OCI-LY3 (cell line): ENCODE measurements at regions not wholly inside any gene's neighbourhood (a gene's known extent, or its start where the extent isn't known, plus 50 kb on each side); places are given as distances from the start of the nearest gene placed in this dataset.

ENCODE experiments used
- H2AFZ ChIP-seq: fragments of 200-600, 300-600 bp; shearing (Covaris generic); 2 replicates; pipeline ENCODE4 v1.6.0; 2014; ENCODE audit warnings: antibody characterized with exemption, low read depth, low read length
- H3K27ac ChIP-seq: fragments of 200-600, 300-600 bp; sonication (generic); 2 replicates; pipeline ENCODE4 v1.5.1; 2014; ENCODE audit warnings: mild to moderate bottlenecking, low read length, moderate library complexity, mixed read lengths
- H3K27me3 ChIP-seq: fragments of 200-600, 300-600 bp; sonication (generic); 2 replicates; pipeline ENCODE4 v1.6.1; 2014; ENCODE audit warnings: low read depth, low read length, mixed read lengths
- H3K36me3 ChIP-seq: fragments of 200-600, 300-600 bp; sonication (generic); replicated peaks from 2 replicates; pipeline ENCODE3; 2014; ENCODE audit warnings: low read depth, low read length, mixed read lengths
- H3K4me1 ChIP-seq: fragments of 300-600, 200-600 bp; sonication (generic); 2 replicates; pipeline ENCODE4 v1.6.1; 2014; ENCODE audit warnings: low read length, mixed read lengths
- H3K4me2 ChIP-seq: fragments of 200-600, 300-600 bp; sonication (generic); 2 replicates; pipeline ENCODE4 v1.6.1; 2014; ENCODE audit warnings: low read length, mixed read lengths
- H3K4me3 ChIP-seq: fragments of 300-600, 200-600 bp; sonication (generic); 2 replicates; pipeline ENCODE4 v1.5.1; 2014; ENCODE audit warnings: antibody characterized with exemption, mild to moderate bottlenecking, low read length, moderate library complexity
- H3K79me2 ChIP-seq: fragments of 300-600, 200-600 bp; shearing (Covaris generic); 2 replicates; pipeline ENCODE4 v1.6.1; 2014; ENCODE audit warnings: mild to moderate bottlenecking, low read length, mixed read lengths
- H3K9ac ChIP-seq: fragments of 300-600, 200-600 bp; shearing (Covaris generic); 2 replicates; pipeline ENCODE4 v1.6.0; 2014; ENCODE audit warnings: mild to moderate bottlenecking, low read length, moderate library complexity
- H3K9me3 ChIP-seq: fragments of 200-600, 300-600 bp; shearing (Covaris generic); 2 replicates; pipeline ENCODE4 v1.6.1; 2014; ENCODE audit warnings: low read length, mixed read lengths; ENCODE audit not compliant: insufficient read depth
- H4K20me1 ChIP-seq: fragments of 200-600, 300-600 bp; sonication (generic); 2 replicates; pipeline ENCODE4 v1.6.1; 2016; ENCODE audit warnings: low read length, mixed read lengths; ENCODE audit not compliant: insufficient read depth
- EZH2phosphoT487 ChIP-seq: fragments of 200-600 bp; shearing (Covaris generic); IDR thresholded peaks from 2 replicates; pipeline ENCODE4 v1.6.1; 2018; ENCODE audit warnings: antibody characterized with exemption, mixed run types, low read depth
- TF ChIP-seq, protein P1 (sequence below): fragments of 200-600, 300-600 bp; sonication (generic); IDR thresholded peaks from 2 replicates; pipeline ENCODE4 v1.5.1; 2014; ENCODE audit warnings: antibody characterized with exemption, low read length, low read depth

DNA sequence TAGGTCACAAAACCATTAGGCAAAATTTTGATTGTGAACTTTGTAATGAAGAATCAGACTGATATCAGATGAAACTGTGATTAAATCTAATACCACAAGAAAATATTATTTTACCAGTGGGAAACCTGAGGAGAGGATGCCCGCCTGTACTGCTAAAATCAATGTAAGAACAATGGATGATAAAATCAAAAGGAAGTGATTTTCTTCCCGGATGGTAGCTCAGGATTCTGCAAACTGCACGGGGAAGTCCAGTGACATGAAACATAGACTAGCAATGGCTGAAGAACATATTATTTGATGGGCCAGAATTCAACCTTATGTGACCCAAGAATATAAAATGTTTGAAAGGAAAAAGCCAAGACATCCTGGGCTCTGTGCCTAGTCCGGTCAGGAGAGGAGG is 974.9 kb downstream of the PCDH18 start:
- no peak overlapping the region for H3K4me3 ChIP-seq
- H3K9me3 ChIP-seq, result no peaks in the 10 kb centered on the region
- no peak overlapping the region for H2AFZ ChIP-seq
- no peak overlapping the region for H3K4me2 ChIP-seq
- TF ChIP-seq, protein P1, sequence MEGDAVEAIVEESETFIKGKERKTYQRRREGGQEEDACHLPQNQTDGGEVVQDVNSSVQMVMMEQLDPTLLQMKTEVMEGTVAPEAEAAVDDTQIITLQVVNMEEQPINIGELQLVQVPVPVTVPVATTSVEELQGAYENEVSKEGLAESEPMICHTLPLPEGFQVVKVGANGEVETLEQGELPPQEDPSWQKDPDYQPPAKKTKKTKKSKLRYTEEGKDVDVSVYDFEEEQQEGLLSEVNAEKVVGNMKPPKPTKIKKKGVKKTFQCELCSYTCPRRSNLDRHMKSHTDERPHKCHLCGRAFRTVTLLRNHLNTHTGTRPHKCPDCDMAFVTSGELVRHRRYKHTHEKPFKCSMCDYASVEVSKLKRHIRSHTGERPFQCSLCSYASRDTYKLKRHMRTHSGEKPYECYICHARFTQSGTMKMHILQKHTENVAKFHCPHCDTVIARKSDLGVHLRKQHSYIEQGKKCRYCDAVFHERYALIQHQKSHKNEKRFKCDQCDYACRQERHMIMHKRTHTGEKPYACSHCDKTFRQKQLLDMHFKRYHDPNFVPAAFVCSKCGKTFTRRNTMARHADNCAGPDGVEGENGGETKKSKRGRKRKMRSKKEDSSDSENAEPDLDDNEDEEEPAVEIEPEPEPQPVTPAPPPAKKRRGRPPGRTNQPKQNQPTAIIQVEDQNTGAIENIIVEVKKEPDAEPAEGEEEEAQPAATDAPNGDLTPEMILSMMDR, result no peak
- no peak for TF ChIP-seq EZH2phosphoT487
- H3K79me2 ChIP-seq, result no peaks in the 10 kb centered on the region
- no peaks in the 10 kb centered on the region for H3K27me3 ChIP-seq
- H3K36me3 ChIP-seq, result no peaks in the 10 kb centered on the region
- no peak overlapping the region for H3K27ac ChIP-seq
- H4K20me1 ChIP-seq, result no peaks in the 10 kb centered on the region
- no peak overlapping the region for H3K9ac ChIP-seq
- H3K4me1 ChIP-seq, result no peaks in the 10 kb centered on the region

DNA sequence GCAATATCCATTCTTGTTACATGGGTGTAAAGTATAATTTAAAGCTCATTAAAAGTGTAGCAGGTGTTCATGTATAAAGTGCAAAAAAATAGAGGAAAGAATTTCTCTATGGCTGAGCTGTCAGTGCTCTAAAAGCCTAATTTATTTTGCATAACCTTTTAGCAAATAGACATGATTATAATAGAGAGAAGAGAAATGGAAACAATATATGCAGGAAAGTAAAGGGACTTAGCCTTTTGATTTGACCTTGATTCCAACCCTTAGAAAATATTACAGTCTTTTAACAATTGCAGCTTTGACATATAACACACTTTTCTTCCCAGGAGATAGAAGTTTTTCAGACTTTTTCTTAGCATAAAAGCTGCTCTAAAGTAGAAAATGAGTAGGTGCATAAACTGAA is 978.3 kb downstream of the PCDH18 start:
- H3K9me3 ChIP-seq, result no peaks in the 10 kb centered on the region
- no peak overlapping the region for H3K4me2 ChIP-seq
- H3K4me3 ChIP-seq, result no peak overlapping the region
- H2AFZ ChIP-seq, result no peak overlapping the region
- no peak overlapping the region for H3K9ac ChIP-seq
- no peak overlapping the region for H3K27ac ChIP-seq
- H3K4me1 ChIP-seq, result no peaks in the 10 kb centered on the region
- no peaks in the 10 kb centered on the region for H3K79me2 ChIP-seq
- no peaks in the 10 kb centered on the region for H3K36me3 ChIP-seq
- TF ChIP-seq, protein P1, result no peak
- no peak for TF ChIP-seq EZH2phosphoT487
- no peaks in the 10 kb centered on the region for H3K27me3 ChIP-seq
- H4K20me1 ChIP-seq, result no peaks in the 10 kb centered on the region

DNA sequence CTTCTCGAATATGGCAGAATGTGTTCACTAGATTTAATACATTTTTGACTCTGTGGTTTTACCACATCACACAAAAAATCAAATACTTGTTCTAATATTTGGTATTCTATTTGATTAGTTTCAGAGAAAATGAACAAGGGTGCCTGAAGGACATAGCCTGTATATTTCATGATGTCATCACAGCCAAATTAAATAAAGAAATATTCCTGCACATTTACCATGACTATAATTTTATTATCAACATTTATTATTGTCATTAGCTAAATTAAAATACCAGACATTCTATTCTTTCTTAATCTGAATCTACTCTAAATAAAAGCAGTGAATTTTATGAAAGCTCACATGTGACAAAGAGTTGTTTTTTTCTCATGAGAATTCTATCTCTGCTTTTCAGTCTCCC is 980.5 kb downstream of the PCDH18 start:
- Histone ChIP-seq H3K4me1 (no peaks in the 10 kb centered on the region), H3K79me2 (no peaks in the 10 kb centered on the region), H3K9me3 (no peaks in the 10 kb centered on the region), H3K27me3 (no peaks in the 10 kb centered on the region), H2AFZ (no peak overlapping the region), H3K9ac (no peak overlapping the region), H3K4me2 (no peak overlapping the region), H3K4me3 (no peak overlapping the region), H3K27ac (no peak overlapping the region), H3K36me3 (no peaks in the 10 kb centered on the region), H4K20me1 (no peaks in the 10 kb centered on the region)
- TF ChIP-seq, protein P1, result no peak
- TF ChIP-seq EZH2phosphoT487, result no peak

DNA sequence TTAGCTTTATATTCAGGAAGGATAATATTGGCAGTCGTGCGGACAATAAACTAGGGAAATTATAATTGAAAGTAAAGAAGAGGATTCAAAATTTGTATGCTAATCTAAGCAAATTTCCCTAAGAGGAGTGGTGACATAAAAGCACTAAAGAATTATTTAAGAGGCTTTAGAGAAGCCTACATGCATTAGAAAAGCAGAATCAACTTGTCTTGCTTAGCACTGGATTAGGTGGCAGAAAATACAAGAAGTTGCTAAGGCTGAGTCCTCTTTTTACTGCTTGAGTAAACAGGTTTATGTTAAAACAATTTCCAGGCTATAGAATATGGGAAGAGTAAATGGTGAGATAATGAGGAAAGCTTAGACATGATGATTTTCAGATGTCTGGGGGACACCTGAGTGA is 991.5 kb downstream of the PCDH18 start:
- no peaks in the 10 kb centered on the region for H4K20me1 ChIP-seq
- no peak overlapping the region for H3K4me3 ChIP-seq
- no peaks in the 10 kb centered on the region for H3K27me3 ChIP-seq
- H3K4me1 ChIP-seq, result no peaks in the 10 kb centered on the region
- no peak overlapping the region for H3K9ac ChIP-seq
- no peak overlapping the region for H2AFZ ChIP-seq
- TF ChIP-seq, protein P1, result no peak
- TF ChIP-seq EZH2phosphoT487, result no peak
- no peaks in the 10 kb centered on the region for H3K36me3 ChIP-seq
- no peaks in the 10 kb centered on the region for H3K79me2 ChIP-seq
- H3K4me2 ChIP-seq, result no peak overlapping the region
- H3K27ac ChIP-seq, result no peak overlapping the region
- H3K9me3 ChIP-seq, result no peaks in the 10 kb centered on the region
